Stimulated activated CD8-positive, alpha-beta memory T cell treated with anti-CD3 and anti-CD28 coated beads, Interleukin-15, amount 100 ng/mL, for 48 hours (primary cell): ENCODE measurements at regions not wholly inside any gene's neighbourhood (a gene's known extent, or its start where the extent isn't known, plus 50 kb on each side); places are given as distances from the start of the nearest gene placed in this dataset.

Experiments used
- DNase-seq, 2 donors: peaks; one replicate each; pipeline ENCODE4 v3.0.0-alpha.2; 2020; ENCODE audit warnings: low read depth in 2 of 2

GRCh38 chr9:105064248-105065097, 136.5 kb upstream of the ABCA1 start:
- no peak for DNase-seq

- no peak for DNase-seq
Measured at GRCh38 chr9:105065098-105066088, 137.4 kb upstream of the ABCA1 start.

GRCh38 chr9:105066275-105066865, 138.4 kb upstream of the ABCA1 start:
- DNase-seq, result no peak

GRCh38 chr9:105067895-105068580, 140.1 kb upstream of the ABCA1 start:
- DNase-seq, result no peak

GRCh38 chr9:105069285-105069684, 141.3 kb upstream of the ABCA1 start:
- no peak for DNase-seq

- DNase-seq, result no peak
Measured at GRCh38 chr9:105069696-105070095, 141.7 kb upstream of the ABCA1 start.

GRCh38 chr9:105070176-105070575, 142.2 kb upstream of the ABCA1 start:
- no peak for DNase-seq

GRCh38 chr9:105072476-105072875, 144.5 kb upstream of the ABCA1 start:
- DNase-seq, result no peak

- DNase-seq, result no peak
Measured at GRCh38 chr9:105073147-105073546, 145.2 kb upstream of the ABCA1 start.

GRCh38 chr9:105074491-105074890, 146.5 kb upstream of the ABCA1 start:
- no peak for DNase-seq

GRCh38 chr9:105076729-105077128, 148.8 kb upstream of the ABCA1 start:
- DNase-seq, result no peak

GRCh38 chr9:105079457-105079856, 151.5 kb upstream of the ABCA1 start:
- no peak for DNase-seq

GRCh38 chr9:105082843-105083242, 154.9 kb upstream of the ABCA1 start:
- no peak for DNase-seq

GRCh38 chr9:105083256-105083655, 155.3 kb upstream of the ABCA1 start:
- no peak for DNase-seq

GRCh38 chr9:105087910-105088898, 156.2 kb upstream of the SLC44A1 start:
- DNase-seq, result no peak

GRCh38 chr9:105089874-105090273, 154.6 kb upstream of the SLC44A1 start:
- no peak for DNase-seq

GRCh38 chr9:105091004-105091640, 153.3 kb upstream of the SLC44A1 start:
- DNase-seq, result no peak

- DNase-seq, result no peak
Measured at GRCh38 chr9:105093685-105094084, 150.8 kb upstream of the SLC44A1 start.

GRCh38 chr9:105098370-105098769, 146.1 kb upstream of the SLC44A1 start:
- DNase-seq, result no peak

- DNase-seq, result no peak
Measured at GRCh38 chr9:105103776-105104175, 140.7 kb upstream of the SLC44A1 start.
